M059J (cell line): ENCODE measurements at regions not wholly inside any gene's neighbourhood (a gene's known extent, or its start where the extent isn't known, plus 50 kb on each side); places are given as distances from the start of the nearest gene placed in this dataset.
"Not testable (repeated sequence)": the region's sequence is repeated elsewhere in the genome, so short reads cannot be mapped to it uniquely, and the experiment has no call there.

Experiments
- DNase-seq: peaks from one replicate; pipeline ENCODE4 v3.0.0-alpha.2; 2012; ENCODE audit warnings: low read depth

- no peak for DNase-seq
Observed at GRCh38 chr5:130955041-130955440, 210.0 kb downstream of the HINT1 start.

DNA sequence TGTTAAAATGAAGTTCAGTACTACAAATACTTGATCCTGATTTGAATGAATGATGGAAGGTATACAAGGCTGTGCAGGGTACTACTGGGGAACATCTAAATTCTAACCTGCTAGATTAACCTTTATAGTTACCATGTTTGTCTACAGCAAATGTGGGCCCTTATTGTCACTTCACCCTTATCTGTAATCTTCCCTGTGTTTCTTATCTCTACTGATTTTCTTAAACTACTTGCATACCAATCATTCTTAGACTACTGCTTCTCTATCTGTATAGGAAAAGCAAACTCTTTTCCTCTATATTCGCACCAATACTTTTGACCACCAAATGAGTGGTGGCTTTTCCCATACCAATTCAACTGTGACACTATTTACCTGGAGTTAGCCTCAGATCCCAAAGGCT lies 210.7 kb downstream of the HINT1 start:
- DNase-seq = no peak

DNA sequence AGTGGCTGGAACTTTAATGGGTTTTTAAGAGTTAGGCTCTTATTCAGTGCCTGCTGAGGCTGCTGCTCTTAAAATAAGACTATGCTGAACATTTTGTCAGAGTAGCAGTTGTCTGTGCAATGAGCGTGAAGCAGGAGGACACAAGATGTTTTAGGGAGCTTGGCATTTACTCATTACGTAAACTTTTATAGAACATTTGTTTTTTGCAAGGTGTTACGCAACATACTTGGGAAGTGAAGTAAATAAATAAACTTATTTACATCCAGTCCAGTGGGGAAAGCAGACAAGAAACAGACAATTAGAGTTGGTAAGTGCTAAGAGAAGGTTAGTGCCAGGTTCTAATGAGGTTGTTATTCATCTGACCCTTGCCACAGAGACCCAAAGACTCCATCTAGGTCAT lies 226.0 kb downstream of the HINT1 start:
- DNase-seq = no peak

DNA sequence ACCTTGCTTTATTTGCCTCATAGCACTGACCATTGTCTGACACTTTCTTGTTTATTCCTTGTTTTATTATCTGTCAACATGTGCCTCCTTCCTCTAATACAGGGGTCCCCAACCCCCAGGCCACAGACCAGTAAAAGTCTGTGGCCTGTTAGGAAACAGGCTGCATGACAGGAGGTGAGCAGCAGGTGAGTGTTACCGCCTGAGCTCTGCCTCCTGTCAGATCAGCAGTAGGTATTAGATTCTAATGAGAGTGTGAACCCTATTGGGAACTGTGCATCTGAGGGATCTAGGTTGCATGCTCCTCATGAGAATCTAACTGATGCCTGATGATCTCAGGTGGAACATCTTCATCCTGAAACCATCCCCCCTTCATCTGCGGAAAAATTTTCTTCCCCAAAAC lies 228.0 kb downstream of the HINT1 start:
- DNase-seq = no peak

DNA sequence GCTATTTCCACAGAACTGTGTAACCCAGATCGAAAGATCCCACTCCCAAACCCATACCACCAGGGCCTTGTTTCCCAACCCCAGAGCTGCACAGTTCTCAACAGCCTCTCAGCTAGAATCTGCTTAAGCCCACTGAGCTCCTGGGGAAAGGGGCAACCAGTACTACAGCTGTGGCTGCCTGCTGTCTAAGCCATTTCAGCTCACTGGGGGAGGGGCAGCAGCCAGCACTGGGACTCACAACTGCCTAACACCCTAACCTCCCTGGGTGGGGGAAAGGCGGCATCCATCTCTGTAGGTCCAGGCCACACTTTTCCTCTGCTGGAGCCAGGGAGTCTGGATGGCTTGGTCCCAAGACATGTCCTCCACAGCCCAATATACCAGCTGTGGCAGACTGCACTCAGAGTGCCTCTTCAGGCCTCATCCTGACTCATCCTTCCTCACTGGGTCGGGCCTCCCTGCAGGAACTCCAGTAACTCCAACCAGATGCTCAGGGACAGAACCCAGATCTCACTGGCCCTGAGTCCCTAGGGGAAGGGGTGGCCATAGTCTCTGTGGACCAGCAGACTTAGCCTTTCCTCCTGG lies 241.4 kb downstream of the HINT1 start:
- no peak for DNase-seq

DNA sequence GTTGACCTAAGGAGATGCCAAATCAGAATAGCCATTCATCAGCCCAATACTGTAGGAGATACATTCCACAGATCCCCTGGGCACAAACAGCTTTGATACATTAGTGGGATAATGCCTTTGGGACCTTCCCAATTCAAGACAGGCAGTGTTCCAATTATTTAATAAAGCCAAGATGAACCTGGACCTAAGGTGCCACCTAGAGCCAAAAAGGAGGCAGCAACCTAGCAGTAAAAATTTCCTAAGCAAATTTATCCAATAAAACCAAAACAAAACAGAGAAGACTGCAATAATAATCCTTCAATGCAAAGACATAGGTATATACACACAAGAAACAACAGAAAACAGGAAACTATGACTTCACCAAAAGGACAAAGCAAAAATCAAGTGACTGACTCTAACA lies 253.0 kb downstream of the HINT1 start:
- DNase-seq = no peak

DNA sequence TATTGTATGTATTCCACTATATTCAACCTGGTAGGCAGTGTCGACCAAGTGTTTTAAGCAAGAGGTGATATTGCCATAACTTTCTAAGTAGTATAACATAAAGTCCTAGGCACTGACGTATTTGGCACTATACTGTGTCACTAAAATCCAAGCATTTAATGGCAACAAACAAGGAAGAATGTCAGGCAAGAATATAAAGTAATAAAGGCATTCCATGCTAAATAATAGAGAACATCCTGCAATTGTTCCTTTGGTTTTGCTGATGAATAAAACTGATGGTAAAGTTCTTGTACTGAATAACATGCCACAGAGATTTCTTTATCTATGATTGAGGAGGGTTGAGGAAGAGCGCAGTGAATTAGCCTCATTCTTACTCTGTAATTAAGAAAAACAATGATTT lies 256.9 kb downstream of the HINT1 start:
- DNase-seq = no peak

DNA sequence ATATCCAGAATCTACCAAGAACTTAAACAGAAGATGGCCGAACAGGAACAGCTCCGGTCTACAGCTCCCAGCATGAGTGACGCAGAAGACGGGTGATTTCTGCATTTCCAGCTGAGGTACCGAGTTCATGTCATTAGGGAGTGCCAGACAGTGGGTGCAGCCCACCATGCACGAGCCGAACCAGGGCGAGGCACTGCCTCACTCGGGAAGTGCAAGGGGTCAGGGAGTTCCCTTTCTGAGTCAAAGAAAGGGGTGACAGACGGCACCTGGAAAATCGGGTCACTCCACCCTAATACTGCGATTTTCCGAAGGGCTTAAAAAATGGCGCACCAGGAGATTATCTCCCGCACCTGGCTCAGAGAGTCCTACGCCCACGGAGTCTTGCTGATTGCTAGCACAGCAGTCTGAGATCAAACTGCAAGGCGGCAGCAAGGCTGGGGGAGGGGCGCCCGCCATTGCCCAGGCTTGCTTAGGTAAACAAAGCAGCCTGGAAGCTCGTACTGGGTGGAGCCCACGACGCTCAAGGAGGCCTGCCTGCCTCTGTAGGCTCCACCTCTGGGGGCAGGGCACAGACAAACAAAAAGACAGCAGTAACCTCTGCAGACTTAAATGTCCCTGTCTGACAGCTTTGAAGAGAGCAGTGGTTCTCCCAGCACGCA lies 267.4 kb downstream of the HINT1 start:
- not testable (repeated sequence) for DNase-seq

- DNase-seq = not testable (repeated sequence)
Observed at GRCh38 chr5:130897181-130897536, 267.9 kb downstream of the HINT1 start.

GRCh38 chr5:130896636-130897035 lies 268.4 kb downstream of the HINT1 start:
- no peak for DNase-seq

DNA sequence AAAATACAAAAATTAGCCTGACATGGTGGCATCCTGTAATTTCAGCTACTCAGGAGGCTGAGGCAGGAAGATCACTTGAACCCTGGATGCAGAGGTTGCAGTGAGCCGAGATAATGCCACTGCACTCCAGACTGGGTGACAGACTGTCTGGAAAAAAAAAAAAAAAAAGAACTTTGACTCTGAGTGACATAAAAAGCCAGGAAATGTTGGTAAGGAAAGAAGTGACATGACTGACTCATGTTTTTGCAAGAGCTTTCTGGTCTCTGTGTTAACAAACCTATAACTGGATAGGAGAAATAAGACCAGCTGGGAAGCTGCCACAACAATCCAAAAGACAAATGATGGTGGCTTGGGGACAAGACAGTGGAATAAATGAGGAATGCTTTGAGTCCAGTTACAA lies 272.1 kb downstream of the HINT1 start:
- DNase-seq = no peak

GRCh38 chr5:130890610-130891009 lies 274.4 kb downstream of the HINT1 start:
- no peak for DNase-seq

DNA sequence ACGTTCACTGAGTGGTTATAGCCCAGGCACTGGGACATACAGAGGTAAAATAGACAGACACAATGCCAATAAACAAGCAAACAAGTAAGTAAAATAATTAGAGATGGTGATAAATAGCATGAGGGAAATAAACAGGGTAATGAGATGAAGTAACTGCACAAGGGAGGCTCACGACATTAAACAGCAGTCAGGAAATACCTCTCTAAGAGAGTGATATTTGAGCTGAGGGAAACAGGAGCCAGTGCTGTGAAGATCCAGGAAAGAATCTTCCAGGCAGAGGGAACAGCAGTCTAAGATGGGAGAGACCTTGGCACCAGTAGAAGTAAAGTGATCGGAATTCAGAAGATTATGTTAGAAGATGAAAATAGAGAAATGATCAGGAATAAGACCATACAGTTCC lies 279.4 kb downstream of the HINT1 start:
- no peak for DNase-seq

- DNase-seq = no peak
Observed at GRCh38 chr5:130885027-130885426, 280.0 kb downstream of the HINT1 start.

DNA sequence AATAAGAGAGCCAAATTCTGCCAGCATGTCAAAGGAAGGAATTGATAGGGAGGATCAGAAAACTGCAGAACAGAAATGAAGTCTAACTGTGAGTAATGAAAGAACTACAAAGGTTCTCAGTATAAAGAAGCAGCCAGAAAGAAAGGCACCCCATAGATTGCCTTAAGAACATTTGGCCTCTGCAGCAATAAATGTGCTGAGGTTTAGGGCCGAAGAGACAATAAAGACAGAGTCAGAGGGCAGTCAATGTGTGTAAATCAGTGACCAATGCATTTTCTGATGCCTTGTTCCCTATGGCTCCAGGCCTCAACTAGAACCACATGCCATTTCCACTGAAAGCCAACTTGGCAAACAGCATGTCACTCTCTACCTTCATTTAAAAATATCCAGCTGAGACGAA lies 281.0 kb downstream of the HINT1 start:
- DNase-seq = no peak

DNA sequence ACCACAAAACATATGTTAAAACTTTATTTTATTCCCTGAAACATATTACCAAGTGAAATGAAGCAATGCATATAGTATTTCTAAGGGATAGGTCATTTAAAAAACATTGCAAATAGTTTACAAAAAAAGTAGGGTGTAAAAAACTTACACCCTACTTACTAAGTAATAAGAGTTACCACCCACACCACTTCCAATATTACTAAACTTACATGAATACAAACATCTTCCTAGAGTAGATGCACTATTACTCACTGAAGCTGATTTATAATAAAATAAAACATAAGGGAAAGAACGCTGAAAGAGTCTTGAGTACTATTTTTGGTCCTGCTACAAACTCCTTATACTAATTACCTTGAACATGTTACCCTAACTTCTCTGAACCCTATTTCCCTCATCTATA lies 289.4 kb downstream of the HINT1 start:
- DNase-seq = no peak

- DNase-seq = no peak
Observed at GRCh38 chr5:130874861-130875417, 290.1 kb downstream of the HINT1 start.

GRCh38 chr5:130871346-130872086 lies 293.5 kb downstream of the HINT1 start:
- peak; percentile 1 for DNase-seq

DNA sequence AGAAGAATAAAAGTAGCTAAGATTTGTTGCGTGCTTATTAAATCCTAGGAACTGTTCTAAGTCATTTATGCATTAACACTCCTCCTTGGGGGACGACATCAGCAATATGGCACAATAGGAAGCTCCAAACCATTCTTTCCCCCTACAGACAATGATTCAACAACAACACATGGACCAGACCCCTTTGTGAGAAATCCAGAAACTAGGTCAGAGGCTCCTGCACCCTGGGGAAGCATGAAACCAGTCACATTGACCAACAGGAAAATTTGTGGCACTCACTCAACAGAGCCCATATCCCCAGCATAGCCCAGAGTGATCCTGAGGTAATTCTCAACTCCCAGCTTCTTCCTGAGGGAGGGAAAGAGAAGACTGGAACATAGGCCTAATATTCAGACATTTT lies 294.4 kb downstream of the HINT1 start:
- DNase-seq = no peak

DNA sequence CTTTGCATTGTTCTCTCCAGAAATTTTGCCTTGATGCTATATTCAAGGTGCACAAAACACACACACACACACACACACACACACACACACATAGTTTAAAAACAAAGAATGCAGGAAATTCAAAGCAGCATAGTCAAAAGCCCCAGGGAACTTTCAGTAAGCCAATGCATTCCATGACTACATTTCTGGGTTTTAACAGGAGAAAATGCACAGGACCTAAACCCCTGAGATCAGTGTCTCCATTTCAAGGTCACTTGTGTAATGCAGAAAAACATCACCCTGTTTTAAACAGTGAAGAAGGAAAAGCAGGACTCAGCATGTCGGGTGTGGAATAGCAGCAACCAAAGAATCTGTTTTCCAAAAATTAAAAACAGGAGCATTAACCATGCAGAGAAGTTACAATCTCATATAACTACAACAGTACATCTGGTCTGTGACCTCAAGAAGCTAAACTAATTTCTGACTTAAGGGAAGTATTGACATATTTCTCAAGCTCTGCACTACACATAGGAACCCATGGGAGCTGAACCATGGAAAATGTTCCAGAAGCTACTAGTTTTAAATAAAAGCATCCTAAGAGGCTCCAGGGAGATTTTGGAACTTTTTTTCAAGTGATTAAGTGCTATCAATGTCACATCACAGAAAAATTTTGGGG lies 296.7 kb downstream of the HINT1 start:
- DNase-seq = no peak

GRCh38 chr5:130845049-130845765 lies 319.8 kb downstream of the HINT1 start:
- DNase-seq = no peak
